HFF-Myc (cell line): ENCODE measurements at regions not wholly inside any gene's neighbourhood (a gene's known extent, or its start where the extent isn't known, plus 50 kb on each side); places are given as distances from the start of the nearest gene placed in this dataset.

Experiments
- DNase-seq: peaks from one replicate; pipeline ENCODE4 v3.0.0-alpha.2; 2011; ENCODE audit warnings: low read depth; ENCODE audit errors: extremely low read depth
- H3K4me3 ChIP-seq: replicated peaks from 2 replicates; pipeline ENCODE4 v1.5.1; 2011; ENCODE audit warnings: low read depth, mild to moderate bottlenecking, control low read depth, low read length
- CTCF ChIP-seq: IDR thresholded peaks from 2 replicates; pipeline ENCODE4 v1.5.1; 2012; ENCODE audit warnings: mild to moderate bottlenecking, low read depth, low read length, control low read depth; ENCODE audit errors: missing control alignments

- H3K4me3 ChIP-seq, result no peak overlapping the region
- no peak for DNase-seq
- no peak for TF ChIP-seq CTCF
Measured at GRCh38 chrX:39773150-39773549, 324.6 kb downstream of the BCOR start.

GRCh38 chrX:39773923-39774773, 323.6 kb downstream of the BCOR start:
- no peak for TF ChIP-seq CTCF
- no peak for DNase-seq
- H3K4me3 ChIP-seq, result no peak overlapping the region

- no peak for DNase-seq
- TF ChIP-seq CTCF, result no peak
- H3K4me3 ChIP-seq, result no peak overlapping the region
Measured at GRCh38 chrX:39774774-39775328, 322.9 kb downstream of the BCOR start.

DNA sequence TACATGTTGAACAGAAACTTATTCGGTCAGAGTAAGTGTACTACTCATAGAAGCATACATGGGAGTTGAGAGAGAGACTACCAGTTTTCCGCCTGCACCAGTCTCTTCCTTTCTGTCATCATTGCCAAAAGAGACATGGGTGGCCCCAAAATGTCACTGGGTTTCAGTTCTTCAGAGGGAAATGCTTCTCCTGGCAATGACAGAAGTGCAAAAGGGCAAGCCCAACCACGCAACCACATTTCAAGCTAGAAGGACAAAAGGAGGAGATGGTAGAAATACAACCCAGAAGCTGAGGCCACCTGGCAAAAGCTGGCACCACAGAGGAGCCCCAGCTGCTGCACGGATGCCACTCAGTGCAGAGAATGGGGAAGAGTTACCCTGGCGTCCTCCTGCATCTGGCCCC, 320.1 kb downstream of the BCOR start:
- no peak overlapping the region for H3K4me3 ChIP-seq
- no peak for TF ChIP-seq CTCF
- no peak for DNase-seq

GRCh38 chrX:39779952-39780783, 317.6 kb downstream of the BCOR start:
- no peak for DNase-seq

GRCh38 chrX:39782276-39782675, 315.5 kb downstream of the BCOR start:
- H3K4me3 ChIP-seq, result no peak overlapping the region
- DNase-seq, result no peak
- no peak for TF ChIP-seq CTCF

More at GRCh38 chrX:39779952-39780783, 317.6 kb downstream of the BCOR start:
- H3K4me3 ChIP-seq, result no peak overlapping the region
- TF ChIP-seq CTCF, result no peak
